GM21526 (cell line): ENCODE measurements at regions not wholly inside any gene's neighbourhood (a gene's known extent, or its start where the extent isn't known, plus 50 kb on each side); places are given as distances from the start of the nearest gene placed in this dataset.

Experiments used
- ATAC-seq: cut with Tn5 transposase; IDR thresholded peaks from one replicate; pipeline ENCODE4 v1.9.1; 2021; ENCODE audit warnings: moderate library complexity; ENCODE audit not compliant: unreplicated experiment, low FRiP score

- no peak for ATAC-seq
These were observed 69.6 kb upstream of the PJA2 start for GRCh38 chr5:109479260-109479860.

- ATAC-seq: no peak
These were observed 69.1 kb upstream of the PJA2 start for GRCh38 chr5:109478830-109479229.

DNA sequence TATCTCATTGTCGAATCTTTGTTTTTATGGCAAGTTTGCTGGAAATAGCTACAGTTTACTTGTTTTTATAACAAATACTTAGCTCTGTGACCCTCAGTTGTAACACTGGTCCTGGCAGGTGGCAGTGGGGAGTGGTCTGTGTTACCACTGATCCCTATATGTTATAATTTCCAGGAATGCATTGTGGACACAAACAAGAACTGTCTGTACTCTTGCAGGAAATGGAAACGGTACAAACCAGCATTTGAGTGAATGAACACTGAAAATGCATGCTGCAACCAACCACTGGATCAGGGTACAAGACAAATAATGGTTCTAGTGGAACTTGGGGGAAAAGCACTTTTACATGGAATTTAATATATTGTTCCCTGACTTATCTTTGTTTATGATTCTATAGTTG is 66.5 kb upstream of the PJA2 start:
- no peak for ATAC-seq

- ATAC-seq: no peak
These were observed 60.3 kb upstream of the PJA2 start for GRCh38 chr5:109469896-109470662.

DNA sequence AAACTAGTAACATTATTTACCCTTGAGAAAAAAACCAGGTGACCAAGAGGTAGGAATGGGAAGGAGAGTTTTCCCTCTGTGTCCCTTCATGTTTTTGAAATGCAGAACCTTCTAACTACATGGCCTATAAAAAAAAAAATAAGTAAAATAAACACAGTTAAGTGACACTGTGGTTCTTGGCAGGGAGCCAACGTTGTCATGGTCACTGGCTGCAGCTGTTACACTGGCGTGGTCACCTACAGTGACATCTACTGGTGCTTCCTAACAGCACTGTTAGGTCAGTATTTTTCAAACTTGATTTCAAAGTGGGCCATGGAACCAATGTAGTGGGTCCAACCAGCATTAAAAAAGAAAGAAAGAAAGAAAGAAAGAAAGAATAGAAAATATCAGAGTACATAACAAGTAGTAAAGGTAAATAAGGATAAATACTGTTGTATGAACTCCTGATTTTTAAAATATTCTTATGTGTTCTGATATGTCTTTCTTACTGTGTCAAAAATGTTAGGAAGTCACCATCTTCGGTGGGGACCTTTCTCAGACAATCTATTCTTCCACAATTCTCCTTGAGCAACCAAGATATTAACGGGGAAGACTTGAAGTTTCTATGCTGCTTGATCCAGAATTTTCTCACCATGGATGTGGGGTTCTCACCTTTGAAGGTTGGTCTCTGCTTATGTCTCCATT is 59.1 kb upstream of the PJA2 start:
- ATAC-seq: peak; percentile 97

- ATAC-seq: no peak
These were observed 58.5 kb upstream of the PJA2 start for GRCh38 chr5:109468288-109468676.

DNA sequence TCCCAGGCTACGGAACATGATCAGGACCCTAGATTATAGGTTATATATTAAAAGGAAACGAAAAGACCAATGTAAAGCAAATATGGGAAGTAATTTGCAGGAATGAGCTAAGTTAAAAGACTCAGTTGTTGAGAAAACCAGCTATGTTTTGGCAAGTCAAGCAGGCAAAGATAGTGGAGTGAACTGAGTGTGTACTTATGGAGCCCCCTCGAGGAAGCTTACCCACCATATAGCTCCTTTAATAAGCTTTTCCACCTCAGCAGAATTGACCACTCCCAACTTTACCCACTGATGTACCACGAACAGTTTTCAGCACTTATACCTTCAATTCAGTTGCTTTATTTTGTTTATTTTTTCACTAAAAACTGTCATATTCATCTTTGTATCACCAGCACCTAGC is 57.3 kb upstream of the PJA2 start:
- ATAC-seq: no peak
